CD4-positive, alpha-beta memory T cell (primary cell): ENCODE measurements at regions not wholly inside any gene's neighbourhood (a gene's known extent, or its start where the extent isn't known, plus 50 kb on each side); places are given as distances from the start of the nearest gene placed in this dataset.
"Not testable (repeated sequence)": the region's sequence is repeated elsewhere in the genome, so short reads cannot be mapped to it uniquely, and the experiment has no call there.

Source experiments
- CTCF ChIA-PET: fragments of 350-600 bp; sonication (Branson Sonifier 250); formaldehyde crosslinking; loops from one replicate; lab custom pipeline; 2021; ENCODE audit warnings: inconsistent platforms; ENCODE audit not compliant: partially characterized antibody; lab: Charles Lee
- POLR2A ChIA-PET: fragments of 350-600 bp; sonication (Branson Sonifier 250); formaldehyde crosslinking; loops from one replicate; lab custom pipeline; 2021; ENCODE audit not compliant: partially characterized antibody; lab: Charles Lee
- DNase-seq, 5 donors: peaks; one replicate each; pipeline versions ENCODE4 v3.0.0 to v3.0.0-alpha.2; 2020 to 2022; ENCODE audit warnings: mixed read lengths in 1 of 5
- H3K27ac ChIP-seq: one replicate; pipeline ENCODE4 v1.7.0; 2013; ENCODE audit warnings: low read depth, low read length
- H3K27me3 ChIP-seq: 2 replicates; pipeline ENCODE4 v1.7.0; 2013; ENCODE audit warnings: mild to moderate bottlenecking, low read length, moderate library complexity; ENCODE audit not compliant: insufficient read depth
- H3K36me3 ChIP-seq: 2 replicates; pipeline ENCODE4 v1.7.0; 2013; ENCODE audit warnings: mild to moderate bottlenecking, low read length, moderate library complexity; ENCODE audit not compliant: insufficient read depth
- H3K4me1 ChIP-seq: 2 replicates; pipeline ENCODE4 v1.7.0; 2013; ENCODE audit warnings: mild to moderate bottlenecking, low read length, moderate library complexity; ENCODE audit not compliant: insufficient read depth
- H3K4me3 ChIP-seq, 2 donors: one replicate each; pipeline ENCODE4 v1.7.0; 2013; ENCODE audit warnings: low read length in 2 of 2, mild to moderate bottlenecking in 1 of 2
- H3K9me3 ChIP-seq, 2 donors: one replicate each; pipeline ENCODE4 v1.7.0; 2013; ENCODE audit warnings: low read length in 2 of 2, control low read depth in 1 of 2; ENCODE audit not compliant: control insufficient read depth in 1 of 2
- H3K27ac Mint-ChIP-seq, 7 donors: one replicate each; pipeline ENCODE4 v1.8.0; 2020 to 2021; ENCODE audit warnings: mixed read lengths in 7 of 7, mild to moderate bottlenecking in 6 of 7, inconsistent platforms in 3 of 7, moderate library complexity in 3 of 7
- H3K27me3 Mint-ChIP-seq, 2 donors: one replicate each; pipeline ENCODE4 v1.8.0; 2020 to 2021; ENCODE audit warnings: mixed read lengths in 2 of 2
- H3K36me3 Mint-ChIP-seq, 2 donors: one replicate each; pipeline ENCODE4 v1.8.0; 2020 to 2021; ENCODE audit warnings: mixed read lengths in 2 of 2, inconsistent platforms in 1 of 2, mild to moderate bottlenecking in 1 of 2
- H3K4me1 Mint-ChIP-seq, 4 donors: one replicate each; pipeline ENCODE4 v1.8.0; 2020 to 2021; ENCODE audit warnings: mixed read lengths in 4 of 4, mild to moderate bottlenecking in 1 of 4
- H3K4me3 Mint-ChIP-seq, 8 donors: one replicate each; pipeline ENCODE4 v1.8.0; 2020 to 2021; ENCODE audit warnings: mixed read lengths in 8 of 8, mild to moderate bottlenecking in 7 of 8, moderate library complexity in 6 of 8, inconsistent platforms in 3 of 8
- H3K9me3 Mint-ChIP-seq, 8 donors: one replicate each; pipeline ENCODE4 v1.8.0; 2020 to 2021; ENCODE audit warnings: mixed read lengths in 8 of 8, mild to moderate bottlenecking in 5 of 8, inconsistent platforms in 3 of 8, moderate library complexity in 1 of 8
- intact Hi-C: fragments of 100-400 bp; cut with micrococcal nuclease; formaldehyde crosslinking; loops from one replicate; pipeline ENCODE4 v1.15.1; 2023

GRCh38 chr5:25970906-25971489 lies 1067.4 kb downstream of the CDH9 start:
- Histone ChIP-seq H3K4me3 (no peak overlapping the region), H3K4me1 (no peaks in the 10 kb centered on the region), H3K27me3 (no peaks in the 10 kb centered on the region), H3K27ac (no peak overlapping the region), H3K36me3 (no peaks in the 10 kb centered on the region), H3K9me3 (no peaks in the 10 kb centered on the region)
- no peaks in the 10 kb centered on the region for H3K27me3 Mint-ChIP-seq
- no peak overlapping the region for H3K27ac Mint-ChIP-seq
- H3K9me3 Mint-ChIP-seq, result peaks cover 3 to 27% (median 18%) of the 10 kb centered on the region in 8 donors
- H3K4me1 Mint-ChIP-seq, result no peaks in the 10 kb centered on the region
- POLR2A ChIA-PET, result no interaction called here
- no peaks in the 10 kb centered on the region for H3K36me3 Mint-ChIP-seq
- CTCF ChIA-PET, result no interaction called here
- DNase-seq, result no peak
- intact Hi-C loops, result no loop called here
- H3K4me3 Mint-ChIP-seq, result no peak overlapping the region

GRCh38 chr5:25969042-25969441 lies 1069.3 kb downstream of the CDH9 start:
- H3K9me3 Mint-ChIP-seq, result peaks cover 3 to 28% (median 19%) of the 10 kb centered on the region in 8 donors
- H3K27ac ChIP-seq, H3K4me3 Mint-ChIP-seq, CTCF ChIA-PET, H3K27ac Mint-ChIP-seq, intact Hi-C loops, H3K27me3 ChIP-seq, H3K27me3 Mint-ChIP-seq, H3K9me3 ChIP-seq, H3K36me3 Mint-ChIP-seq, POLR2A ChIA-PET, DNase-seq, H3K4me1 Mint-ChIP-seq, H3K36me3 ChIP-seq, H3K4me3 ChIP-seq, H3K4me1 ChIP-seq: not testable (repeated sequence)

GRCh38 chr5:25964009-25964372 lies 1074.4 kb downstream of the CDH9 start:
- Mint-ChIP-seq H3K36me3 (no peaks in the 10 kb centered on the region), H3K4me1 (no peaks in the 10 kb centered on the region), H3K27ac (no peak overlapping the region), H3K27me3 (no peaks in the 10 kb centered on the region), H3K9me3 (peaks cover 0 to 31% (median 17%) of the 10 kb centered on the region in 8 donors), H3K4me3 (no peak overlapping the region)
- H3K4me1 ChIP-seq, result no peaks in the 10 kb centered on the region
- no peaks in the 10 kb centered on the region for H3K27me3 ChIP-seq
- ChIA-PET POLR2A (no interaction called here), CTCF (no interaction called here)
- no peaks in the 10 kb centered on the region for H3K9me3 ChIP-seq
- intact Hi-C loops, result no loop called here
- no peak overlapping the region for H3K27ac ChIP-seq
- H3K36me3 ChIP-seq, result no peaks in the 10 kb centered on the region
- no peak for DNase-seq
- H3K4me3 ChIP-seq, result no peak overlapping the region

- Mint-ChIP-seq H3K4me3 (no peak overlapping the region), H3K27ac (no peak overlapping the region), H3K9me3 (peaks cover 0 to 27% (median 15%) of the 10 kb centered on the region in 8 donors), H3K4me1 (no peaks in the 10 kb centered on the region), H3K36me3 (no peaks in the 10 kb centered on the region), H3K27me3 (no peaks in the 10 kb centered on the region)
- no peaks in the 10 kb centered on the region for H3K4me1 ChIP-seq
- POLR2A ChIA-PET, result no interaction called here
- CTCF ChIA-PET, result no interaction called here
- H3K27ac ChIP-seq, result no peak overlapping the region
- no peaks in the 10 kb centered on the region for H3K36me3 ChIP-seq
- no peaks in the 10 kb centered on the region for H3K27me3 ChIP-seq
- H3K9me3 ChIP-seq, result no peaks in the 10 kb centered on the region
- intact Hi-C loops, result no loop called here
- H3K4me3 ChIP-seq, result no peak overlapping the region
- no peak for DNase-seq
These were observed 1075.0 kb downstream of the CDH9 start for GRCh38 chr5:25963251-25964008.

- no peak overlapping the region for H3K27ac ChIP-seq
- no peaks in the 10 kb centered on the region for H3K27me3 ChIP-seq
- intact Hi-C loops, result no loop called here
- Mint-ChIP-seq H3K27me3 (no peaks in the 10 kb centered on the region), H3K9me3 (peaks cover 3 to 14% (median 9%) of the 10 kb centered on the region in 8 donors), H3K4me1 (no peaks in the 10 kb centered on the region), H3K4me3 (no peak overlapping the region), H3K36me3 (no peaks in the 10 kb centered on the region), H3K27ac (no peak overlapping the region)
- ChIA-PET CTCF (no interaction called here), POLR2A (no interaction called here)
- no peaks in the 10 kb centered on the region for H3K9me3 ChIP-seq
- no peaks in the 10 kb centered on the region for H3K36me3 ChIP-seq
- no peak overlapping the region for H3K4me3 ChIP-seq
- DNase-seq, result no peak
- no peaks in the 10 kb centered on the region for H3K4me1 ChIP-seq
These were observed 1083.0 kb downstream of the CDH9 start for GRCh38 chr5:25955337-25955736.

- H3K27me3 ChIP-seq, result no peaks in the 10 kb centered on the region
- CTCF ChIA-PET, result no interaction called here
- H3K36me3 ChIP-seq, result no peaks in the 10 kb centered on the region
- peaks cover 8 to 23% (median 9%) of the 10 kb centered on the region in 8 donors for H3K9me3 Mint-ChIP-seq
- H3K4me1 Mint-ChIP-seq, result no peaks in the 10 kb centered on the region
- no peak overlapping the region for H3K27ac Mint-ChIP-seq
- no peaks in the 10 kb centered on the region for H3K27me3 Mint-ChIP-seq
- H3K4me3 Mint-ChIP-seq, result no peak overlapping the region
- POLR2A ChIA-PET, result no interaction called here
- H3K4me1 ChIP-seq, result no peaks in the 10 kb centered on the region
- no peak overlapping the region for H3K27ac ChIP-seq
- H3K36me3 Mint-ChIP-seq, result no peaks in the 10 kb centered on the region
- no peaks in the 10 kb centered on the region for H3K9me3 ChIP-seq
- H3K4me3 ChIP-seq, result no peak overlapping the region
- DNase-seq, result no peak
- intact Hi-C loops, result no loop called here
These were observed 1087.7 kb downstream of the CDH9 start for GRCh38 chr5:25950681-25951080.

- Mint-ChIP-seq H3K4me1 (no peaks in the 10 kb centered on the region), H3K36me3 (no peaks in the 10 kb centered on the region), H3K27ac (no peak overlapping the region), H3K9me3 (peaks cover 2 to 20% (median 12%) of the 10 kb centered on the region in 8 donors), H3K4me3 (no peak overlapping the region), H3K27me3 (no peaks in the 10 kb centered on the region)
- ChIA-PET POLR2A (no interaction called here), CTCF (no interaction called here)
- H3K27ac ChIP-seq, result no peak overlapping the region
- H3K36me3 ChIP-seq, result no peaks in the 10 kb centered on the region
- H3K9me3 ChIP-seq, result no peaks in the 10 kb centered on the region
- intact Hi-C loops, result no loop called here
- H3K4me3 ChIP-seq, result no peak overlapping the region
- no peaks in the 10 kb centered on the region for H3K27me3 ChIP-seq
- H3K4me1 ChIP-seq, result no peaks in the 10 kb centered on the region
- no peak for DNase-seq
These were observed 1090.1 kb downstream of the CDH9 start for GRCh38 chr5:25948278-25948677.
